Activated T-cell treated with anti-CD3 and anti-CD28 coated beads, Interleukin-2, amount 50 U/mL, for 48 hours (primary cell): ENCODE measurements at regions not wholly inside any gene's neighbourhood (a gene's known extent, or its start where the extent isn't known, plus 50 kb on each side); places are given as distances from the start of the nearest gene placed in this dataset.

Experiments
- DNase-seq, 2 experiments: peaks; one replicate each; pipeline ENCODE4 v3.0.0-alpha.2; 2020

GRCh38 chr1:195618287-195618686 lies 990.0 kb downstream of the KCNT2 start:
- no peak for DNase-seq

- DNase-seq = no peak
These were observed 991.1 kb downstream of the KCNT2 start for GRCh38 chr1:195617106-195617505.

GRCh38 chr1:195608883-195609282 lies 999.4 kb downstream of the KCNT2 start:
- no peak for DNase-seq

- no peak for DNase-seq
These were observed 1001.8 kb downstream of the KCNT2 start for GRCh38 chr1:195606483-195606882.

- DNase-seq = no peak
These were observed 1004.0 kb downstream of the KCNT2 start for GRCh38 chr1:195604287-195604686.

GRCh38 chr1:195597891-195598290 lies 1010.3 kb downstream of the KCNT2 start:
- DNase-seq = no peak

GRCh38 chr1:195594773-195595172 lies 1013.5 kb downstream of the KCNT2 start:
- no peak for DNase-seq

GRCh38 chr1:195594322-195594721 lies 1013.9 kb downstream of the KCNT2 start:
- DNase-seq = no peak

GRCh38 chr1:195591917-195592672 lies 1016.1 kb downstream of the KCNT2 start:
- no peak for DNase-seq

- no peak for DNase-seq
These were observed 1017.6 kb downstream of the KCNT2 start for GRCh38 chr1:195590649-195591048.

GRCh38 chr1:195584870-195585624 lies 1023.2 kb downstream of the KCNT2 start:
- no peak for DNase-seq

- no peak for DNase-seq
These were observed 1027.3 kb downstream of the KCNT2 start for GRCh38 chr1:195580988-195581387.

GRCh38 chr1:195577748-195578147 lies 1030.5 kb downstream of the KCNT2 start:
- no peak for DNase-seq

- no peak for DNase-seq
These were observed 1031.6 kb downstream of the KCNT2 start for GRCh38 chr1:195576641-195577040.

- no peak for DNase-seq
These were observed 1033.7 kb downstream of the KCNT2 start for GRCh38 chr1:195574511-195574910.

- no peak for DNase-seq
These were observed 1038.3 kb downstream of the KCNT2 start for GRCh38 chr1:195569934-195570333.

- DNase-seq = no peak
These were observed 1039.9 kb downstream of the KCNT2 start for GRCh38 chr1:195568389-195568788.

GRCh38 chr1:195562074-195562473 lies 1046.2 kb downstream of the KCNT2 start:
- no peak for DNase-seq

GRCh38 chr1:195550071-195550862 lies 1058.0 kb downstream of the KCNT2 start:
- DNase-seq = no peak

- no peak for DNase-seq
These were observed 1077.3 kb downstream of the KCNT2 start for GRCh38 chr1:195530961-195531360.

- no peak for DNase-seq
These were observed 1078.4 kb downstream of the KCNT2 start for GRCh38 chr1:195529881-195530280.

GRCh38 chr1:195520757-195521156 lies 1087.5 kb downstream of the KCNT2 start:
- DNase-seq = no peak

GRCh38 chr1:195516036-195516435 lies 1092.2 kb downstream of the KCNT2 start:
- no peak for DNase-seq

GRCh38 chr1:195511501-195511900 lies 1096.7 kb downstream of the KCNT2 start:
- no peak for DNase-seq
